ENCODE measurements at regions not wholly inside any gene's neighbourhood (a gene's known extent, or its start where the extent isn't known, plus 50 kb on each side); places are given as distances from the start of the nearest gene placed in this dataset.

DNA sequence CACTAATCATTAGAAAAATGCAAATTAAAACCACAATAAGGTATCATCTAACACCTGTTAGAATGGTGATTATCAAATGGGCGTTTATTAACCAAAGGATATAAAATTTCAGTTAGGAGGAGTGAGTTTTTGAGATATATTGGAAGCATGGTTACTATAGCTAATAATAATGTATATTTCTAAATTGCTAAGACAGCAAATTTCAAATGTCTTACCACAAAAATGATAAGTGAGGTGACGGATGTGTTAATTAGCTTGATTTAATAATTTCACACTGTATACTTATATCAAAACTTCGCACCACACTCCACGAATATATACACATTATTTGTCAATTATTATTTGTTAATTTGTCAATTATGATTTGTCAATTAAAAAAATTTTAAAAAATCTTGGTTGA lies 227.2 kb upstream of the DDX18 start:
- TF ChIP-seq, protein P1, sequence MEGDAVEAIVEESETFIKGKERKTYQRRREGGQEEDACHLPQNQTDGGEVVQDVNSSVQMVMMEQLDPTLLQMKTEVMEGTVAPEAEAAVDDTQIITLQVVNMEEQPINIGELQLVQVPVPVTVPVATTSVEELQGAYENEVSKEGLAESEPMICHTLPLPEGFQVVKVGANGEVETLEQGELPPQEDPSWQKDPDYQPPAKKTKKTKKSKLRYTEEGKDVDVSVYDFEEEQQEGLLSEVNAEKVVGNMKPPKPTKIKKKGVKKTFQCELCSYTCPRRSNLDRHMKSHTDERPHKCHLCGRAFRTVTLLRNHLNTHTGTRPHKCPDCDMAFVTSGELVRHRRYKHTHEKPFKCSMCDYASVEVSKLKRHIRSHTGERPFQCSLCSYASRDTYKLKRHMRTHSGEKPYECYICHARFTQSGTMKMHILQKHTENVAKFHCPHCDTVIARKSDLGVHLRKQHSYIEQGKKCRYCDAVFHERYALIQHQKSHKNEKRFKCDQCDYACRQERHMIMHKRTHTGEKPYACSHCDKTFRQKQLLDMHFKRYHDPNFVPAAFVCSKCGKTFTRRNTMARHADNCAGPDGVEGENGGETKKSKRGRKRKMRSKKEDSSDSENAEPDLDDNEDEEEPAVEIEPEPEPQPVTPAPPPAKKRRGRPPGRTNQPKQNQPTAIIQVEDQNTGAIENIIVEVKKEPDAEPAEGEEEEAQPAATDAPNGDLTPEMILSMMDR (conservative IDR thresholded peaks at IDR 0.05) = no peak
- TF ChIP-seq ZFX (IDR thresholded peaks at IDR 0.05) = no peak

All from C4-2B (cell line).